ENCODE measurements at regions not wholly inside any gene's neighbourhood (a gene's known extent, or its start where the extent isn't known, plus 50 kb on each side); places are given as distances from the start of the nearest gene placed in this dataset.

DNA sequence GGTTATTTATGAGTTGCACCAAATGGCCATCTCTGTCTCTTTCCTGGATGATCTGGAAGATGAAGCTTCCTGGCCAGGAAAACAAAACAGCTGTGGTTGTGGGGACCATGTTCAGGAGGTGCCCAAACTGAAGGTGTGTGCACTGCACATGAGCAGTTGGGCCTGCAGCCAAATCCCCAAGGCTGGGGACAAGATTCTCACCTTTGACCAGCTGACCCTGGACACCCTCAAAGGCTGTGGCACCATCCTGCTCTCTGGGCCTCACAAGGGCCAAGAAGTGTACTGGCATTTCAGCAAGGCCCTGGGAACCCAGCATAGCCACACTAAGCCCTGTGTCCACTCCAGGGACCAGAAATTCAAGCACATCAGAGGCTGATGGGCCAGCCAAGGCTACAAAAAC lies 84.2 kb downstream of the KCNRG start:
- TF ChIP-seq ZNF8 (CRISPR knock-in tag; IDR thresholded peaks at IDR 0.05) (no peak), RARB (CRISPR knock-in tag; IDR thresholded peaks at IDR 0.05) (no peak), BACH2 (CRISPR knock-in tag; IDR thresholded peaks at IDR 0.05; ENCODE audit: borderline replicate concordance) (no peak), OSR1 (CRISPR knock-in tag; IDR thresholded peaks at IDR 0.05) (no peak), ZFP30 (CRISPR knock-in tag; IDR thresholded peaks at IDR 0.05) (no peak), TOX (CRISPR knock-in tag; IDR thresholded peaks at IDR 0.05; ENCODE audit: borderline replicate concordance) (no peak)
- TF ChIP-seq, protein P1, sequence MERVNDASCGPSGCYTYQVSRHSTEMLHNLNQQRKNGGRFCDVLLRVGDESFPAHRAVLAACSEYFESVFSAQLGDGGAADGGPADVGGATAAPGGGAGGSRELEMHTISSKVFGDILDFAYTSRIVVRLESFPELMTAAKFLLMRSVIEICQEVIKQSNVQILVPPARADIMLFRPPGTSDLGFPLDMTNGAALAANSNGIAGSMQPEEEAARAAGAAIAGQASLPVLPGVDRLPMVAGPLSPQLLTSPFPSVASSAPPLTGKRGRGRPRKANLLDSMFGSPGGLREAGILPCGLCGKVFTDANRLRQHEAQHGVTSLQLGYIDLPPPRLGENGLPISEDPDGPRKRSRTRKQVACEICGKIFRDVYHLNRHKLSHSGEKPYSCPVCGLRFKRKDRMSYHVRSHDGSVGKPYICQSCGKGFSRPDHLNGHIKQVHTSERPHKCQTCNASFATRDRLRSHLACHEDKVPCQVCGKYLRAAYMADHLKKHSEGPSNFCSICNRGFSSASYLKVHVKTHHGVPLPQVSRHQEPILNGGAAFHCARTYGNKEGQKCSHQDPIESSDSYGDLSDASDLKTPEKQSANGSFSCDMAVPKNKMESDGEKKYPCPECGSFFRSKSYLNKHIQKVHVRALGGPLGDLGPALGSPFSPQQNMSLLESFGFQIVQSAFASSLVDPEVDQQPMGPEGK (CRISPR knock-in tag; IDR thresholded peaks at IDR 0.05; ENCODE audit: borderline replicate concordance), result no peak
- TF ChIP-seq, protein P2, sequence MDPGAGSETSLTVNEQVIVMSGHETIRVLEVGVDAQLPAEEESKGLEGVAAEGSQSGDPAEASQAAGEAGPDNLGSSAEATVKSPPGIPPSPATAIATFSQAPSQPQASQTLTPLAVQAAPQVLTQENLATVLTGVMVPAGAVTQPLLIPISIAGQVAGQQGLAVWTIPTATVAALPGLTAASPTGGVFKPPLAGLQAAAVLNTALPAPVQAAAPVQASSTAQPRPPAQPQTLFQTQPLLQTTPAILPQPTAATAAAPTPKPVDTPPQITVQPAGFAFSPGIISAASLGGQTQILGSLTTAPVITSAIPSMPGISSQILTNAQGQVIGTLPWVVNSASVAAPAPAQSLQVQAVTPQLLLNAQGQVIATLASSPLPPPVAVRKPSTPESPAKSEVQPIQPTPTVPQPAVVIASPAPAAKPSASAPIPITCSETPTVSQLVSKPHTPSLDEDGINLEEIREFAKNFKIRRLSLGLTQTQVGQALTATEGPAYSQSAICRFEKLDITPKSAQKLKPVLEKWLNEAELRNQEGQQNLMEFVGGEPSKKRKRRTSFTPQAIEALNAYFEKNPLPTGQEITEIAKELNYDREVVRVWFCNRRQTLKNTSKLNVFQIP (CRISPR knock-in tag; IDR thresholded peaks at IDR 0.05; ENCODE audit: borderline replicate concordance, low read depth), result no peak

All from SK-N-SH treated with all-trans-retinoic acid at 6 μM for 48 hours (cell line).